Activated T-helper 1 cell treated with anti-CD3 and anti-CD28 coated beads, Interleukin-12 subunit alpha, Interleukin-12 subunit beta, Interleukin-2, Interleukin-4 antibody, amounts not matched to agents 30 ng/mL and 10 ng/mL and 1 ng/mL, durations not matched to agents 14 hours and 24 hours and 36 hours (primary cell): ENCODE measurements at regions not wholly inside any gene's neighbourhood (a gene's known extent, or its start where the extent isn't known, plus 50 kb on each side); places are given as distances from the start of the nearest gene placed in this dataset.

Experiments used
- DNase-seq: peaks from one replicate; pipeline ENCODE4 v3.0.0; 2021; ENCODE audit warnings: low spot score
- H3K27ac Mint-ChIP-seq: one replicate; pipeline ENCODE4 v1.8.0; 2021; ENCODE audit warnings: mild to moderate bottlenecking, mixed read lengths
- H3K27me3 Mint-ChIP-seq: one replicate; pipeline ENCODE4 v1.8.0; 2022; ENCODE audit warnings: mild to moderate bottlenecking, moderate library complexity, mixed read lengths; ENCODE audit not compliant: insufficient read depth
- H3K36me3 Mint-ChIP-seq: one replicate; pipeline ENCODE4 v1.8.0; 2021; ENCODE audit warnings: low read depth, mixed read lengths
- H3K4me1 Mint-ChIP-seq: one replicate; pipeline ENCODE4 v1.8.0; 2021; ENCODE audit warnings: low read depth, mixed read lengths
- H3K4me3 Mint-ChIP-seq: one replicate; pipeline ENCODE4 v1.8.0; 2021; ENCODE audit warnings: mild to moderate bottlenecking, moderate library complexity, mixed read lengths
- H3K9me3 Mint-ChIP-seq: one replicate; pipeline ENCODE4 v1.8.0; 2021; ENCODE audit warnings: mixed read lengths
- intact Hi-C: fragments of 100-400 bp; cut with micrococcal nuclease; formaldehyde crosslinking; loops from one replicate; pipeline ENCODE4 v1.15.1; 2024

DNA sequence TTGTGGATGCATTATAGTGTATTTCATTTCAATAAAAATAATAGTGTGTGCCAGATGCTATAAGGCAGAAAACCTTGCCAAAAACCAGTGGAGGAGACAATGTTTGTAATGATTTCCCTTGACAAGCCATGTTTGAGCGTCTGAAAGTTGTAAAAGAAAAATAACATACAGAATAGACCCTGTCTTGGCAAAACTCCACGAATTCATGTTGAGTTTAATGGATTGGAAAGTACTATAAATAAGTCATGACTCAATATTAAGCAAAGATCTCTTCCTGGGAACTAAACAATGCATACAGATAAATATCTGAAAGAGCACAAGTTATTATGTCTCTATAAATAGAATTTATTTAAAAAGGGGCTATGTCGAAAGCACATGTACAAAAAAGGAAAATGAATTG, 543.5 kb downstream of the GABRG1 start:
- no peaks in the 10 kb centered on the region for H3K4me1 Mint-ChIP-seq

GRCh38 chr4:45578874-45579273, 545.0 kb downstream of the GABRG1 start:
- H3K4me1 Mint-ChIP-seq: no peaks in the 10 kb centered on the region
- no peak overlapping the region for H3K4me3 Mint-ChIP-seq
- no peak overlapping the region for H3K27ac Mint-ChIP-seq
- no peak for DNase-seq
- intact Hi-C loops: no loop called here
- no peaks in the 10 kb centered on the region for H3K9me3 Mint-ChIP-seq
- H3K27me3 Mint-ChIP-seq: no peaks in the 10 kb centered on the region
- H3K36me3 Mint-ChIP-seq: no peaks in the 10 kb centered on the region

More for the DNA sequence above, 543.5 kb downstream of the GABRG1 start:
- Mint-ChIP-seq H3K9me3 (peaks cover 5% of the 10 kb centered on the region), H3K27ac (no peak overlapping the region), H3K4me3 (no peak overlapping the region), H3K36me3 (no peaks in the 10 kb centered on the region), H3K27me3 (no peaks in the 10 kb centered on the region)
- DNase-seq: no peak
- intact Hi-C loops: no loop called here

DNA sequence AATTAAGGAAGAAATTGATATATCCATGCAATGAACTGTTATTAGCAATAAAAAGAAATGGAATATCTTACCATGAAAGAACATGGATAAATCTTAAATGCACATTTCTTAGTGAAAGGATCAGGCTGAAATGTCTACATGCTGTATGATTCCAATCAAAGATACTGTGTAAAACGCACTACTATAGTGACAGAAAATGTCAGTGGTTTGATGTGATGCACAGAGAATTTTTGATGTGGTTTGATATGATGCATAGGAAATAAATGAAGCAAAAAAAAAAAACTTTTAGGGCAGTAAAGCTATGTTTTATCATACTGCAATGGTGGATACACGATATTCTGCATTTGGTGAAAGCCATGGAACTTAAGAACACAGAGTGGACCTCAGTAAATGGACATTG, 547.6 kb downstream of the GABRG1 start:
- Mint-ChIP-seq H3K4me3 (no peak overlapping the region), H3K27me3 (no peaks in the 10 kb centered on the region), H3K27ac (no peak overlapping the region), H3K9me3 (peaks cover 8% of the 10 kb centered on the region), H3K36me3 (no peaks in the 10 kb centered on the region), H3K4me1 (no peaks in the 10 kb centered on the region)
- intact Hi-C loops: no loop called here
- DNase-seq: no peak

- Mint-ChIP-seq H3K4me1 (no peaks in the 10 kb centered on the region), H3K36me3 (no peaks in the 10 kb centered on the region), H3K4me3 (no peak overlapping the region), H3K27me3 (no peaks in the 10 kb centered on the region), H3K27ac (no peak overlapping the region), H3K9me3 (peaks cover 8% of the 10 kb centered on the region)
- DNase-seq: no peak
- intact Hi-C loops: no loop called here
Observed at GRCh38 chr4:45569619-45570018, 554.2 kb downstream of the GABRG1 start.

DNA sequence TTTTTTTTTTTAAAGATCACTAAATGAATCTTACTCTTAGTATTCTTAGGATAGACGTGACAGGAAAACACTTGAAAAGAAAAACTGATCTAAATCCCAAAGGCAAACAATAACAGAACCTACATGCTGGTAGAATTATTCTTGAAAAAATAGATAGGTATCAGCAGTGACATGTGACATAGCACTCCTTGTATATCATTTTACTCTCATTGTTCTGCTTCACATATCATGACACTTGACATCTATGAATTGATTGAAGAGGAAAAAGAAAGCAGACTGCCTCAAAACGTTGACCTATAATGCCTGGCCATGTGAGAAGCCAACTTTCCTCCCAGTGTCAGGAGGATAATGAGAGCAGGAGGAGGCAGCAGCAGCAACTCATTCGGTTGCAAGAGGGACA, 555.2 kb downstream of the GABRG1 start:
- no peak for DNase-seq
- H3K36me3 Mint-ChIP-seq: no peaks in the 10 kb centered on the region
- no peaks in the 10 kb centered on the region for H3K4me1 Mint-ChIP-seq
- H3K27ac Mint-ChIP-seq: no peak overlapping the region
- intact Hi-C loops: no loop called here
- H3K9me3 Mint-ChIP-seq: peaks cover 8% of the 10 kb centered on the region
- no peaks in the 10 kb centered on the region for H3K27me3 Mint-ChIP-seq
- H3K4me3 Mint-ChIP-seq: no peak overlapping the region

DNA sequence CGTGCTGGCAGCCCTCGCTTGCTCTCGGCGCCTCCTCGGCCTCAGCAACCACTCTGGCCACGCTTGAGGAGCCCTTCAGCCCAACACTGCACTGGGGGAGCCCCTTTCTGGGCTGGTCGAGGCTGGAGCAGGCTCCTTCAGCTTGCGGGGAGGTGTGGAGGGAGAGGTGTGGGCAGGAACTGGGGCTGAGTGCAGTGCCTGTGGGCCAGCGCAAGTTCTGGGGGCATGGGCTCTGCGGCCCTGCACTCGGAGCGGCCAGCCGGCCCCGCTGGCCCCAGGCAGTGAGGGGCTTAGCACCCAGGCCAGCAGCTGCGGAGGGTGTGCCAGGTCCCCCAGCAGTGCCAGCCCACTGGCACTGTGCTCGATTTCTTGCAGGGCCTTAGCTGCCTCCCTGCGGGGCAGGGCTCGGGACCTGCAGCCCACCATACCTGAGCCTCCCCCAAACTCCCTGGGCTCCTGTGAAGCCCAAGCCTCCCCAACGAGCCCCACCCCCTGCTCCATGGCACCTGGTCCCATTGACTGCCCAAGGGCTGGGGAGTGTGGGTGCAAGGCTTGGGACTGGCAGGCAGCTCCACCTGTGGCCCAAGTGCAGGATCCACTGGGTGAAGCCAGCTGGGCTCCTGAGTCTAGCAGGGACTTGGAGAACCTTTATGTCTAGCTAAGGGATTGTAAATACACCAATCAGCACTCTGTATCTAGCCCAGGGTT, 556.8 kb downstream of the GABRG1 start:
- H3K27ac Mint-ChIP-seq: no peak overlapping the region
- DNase-seq: no peak
- no peaks in the 10 kb centered on the region for H3K27me3 Mint-ChIP-seq
- intact Hi-C loops: no loop called here
- no peaks in the 10 kb centered on the region for H3K36me3 Mint-ChIP-seq
- H3K4me1 Mint-ChIP-seq: no peaks in the 10 kb centered on the region
- no peaks in the 10 kb centered on the region for H3K9me3 Mint-ChIP-seq
- no peak overlapping the region for H3K4me3 Mint-ChIP-seq

GRCh38 chr4:45554423-45554822, 569.4 kb downstream of the GABRG1 start:
- intact Hi-C loops: no loop called here
- Mint-ChIP-seq H3K4me1 (no peaks in the 10 kb centered on the region), H3K36me3 (no peaks in the 10 kb centered on the region), H3K9me3 (peaks cover 4% of the 10 kb centered on the region), H3K27ac (no peak overlapping the region), H3K4me3 (no peak overlapping the region), H3K27me3 (no peaks in the 10 kb centered on the region)
- no peak for DNase-seq

DNA sequence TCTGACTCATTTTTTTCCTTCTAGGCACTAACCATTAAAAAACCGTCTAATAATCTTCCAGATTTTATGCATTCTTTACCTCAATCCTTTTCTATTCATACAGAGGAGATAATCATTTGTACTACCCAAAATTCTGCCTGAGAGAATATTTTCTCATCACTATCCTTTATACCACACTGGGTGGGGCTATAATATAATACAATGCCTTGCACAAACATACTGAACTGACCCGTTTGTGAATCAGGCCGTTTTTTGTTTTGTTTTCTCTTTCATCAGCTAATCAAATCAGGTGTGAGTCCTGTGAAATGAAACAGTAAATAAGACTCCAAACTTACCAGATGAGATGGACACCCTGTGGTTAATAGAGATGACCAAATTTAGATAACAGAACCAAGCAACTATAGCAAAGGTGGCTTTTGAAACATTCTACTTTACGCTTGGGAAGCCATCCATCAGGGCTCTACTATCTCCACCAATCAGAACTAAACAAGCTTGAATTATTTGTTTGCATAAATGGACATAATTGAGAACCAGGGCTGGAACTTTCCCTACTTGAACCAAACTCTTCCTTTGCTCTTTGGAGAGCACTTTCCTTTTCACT, 573.0 kb downstream of the GABRG1 start:
- no peaks in the 10 kb centered on the region for H3K27me3 Mint-ChIP-seq
- intact Hi-C loops: no loop called here
- no peak overlapping the region for H3K27ac Mint-ChIP-seq
- H3K4me1 Mint-ChIP-seq: no peaks in the 10 kb centered on the region
- H3K4me3 Mint-ChIP-seq: no peak overlapping the region
- peaks cover 8% of the 10 kb centered on the region for H3K9me3 Mint-ChIP-seq
- no peaks in the 10 kb centered on the region for H3K36me3 Mint-ChIP-seq
- no peak for DNase-seq

DNA sequence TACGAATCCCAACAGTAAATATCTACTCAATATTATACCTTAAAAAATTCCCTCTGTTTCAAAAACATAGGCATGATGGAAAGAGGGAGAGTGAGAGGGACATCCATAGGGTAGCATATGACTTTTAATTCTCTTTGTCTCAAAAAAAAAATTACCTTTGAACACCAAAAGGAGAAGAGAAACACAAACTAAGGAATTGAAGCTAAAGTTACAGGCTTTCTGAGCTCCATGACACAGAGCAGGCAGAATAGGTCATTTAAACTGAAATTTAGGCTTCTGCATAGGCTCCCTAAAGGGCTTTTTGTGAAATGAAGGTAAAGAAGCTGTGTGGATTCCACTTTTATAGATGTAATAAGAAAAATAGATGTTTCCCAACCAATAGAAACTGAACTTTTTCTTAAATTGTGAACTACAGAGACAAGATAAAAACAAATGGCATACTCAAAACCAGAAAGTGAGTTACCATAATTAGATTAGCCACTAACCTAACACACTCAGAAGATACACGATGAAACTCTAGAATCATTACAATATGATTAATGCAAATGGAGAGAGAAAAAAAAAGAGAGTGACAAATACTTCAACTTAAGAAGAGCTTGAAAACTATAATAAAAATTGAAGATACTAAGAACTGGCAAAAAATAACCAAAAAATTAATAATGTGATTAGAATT, 584.6 kb downstream of the GABRG1 start:
- intact Hi-C loops: no loop called here
- no peaks in the 10 kb centered on the region for H3K27me3 Mint-ChIP-seq
- peaks cover 16% of the 10 kb centered on the region for H3K9me3 Mint-ChIP-seq
- no peak overlapping the region for H3K27ac Mint-ChIP-seq
- no peak overlapping the region for H3K4me3 Mint-ChIP-seq
- no peaks in the 10 kb centered on the region for H3K4me1 Mint-ChIP-seq
- DNase-seq: no peak
- no peaks in the 10 kb centered on the region for H3K36me3 Mint-ChIP-seq

DNA sequence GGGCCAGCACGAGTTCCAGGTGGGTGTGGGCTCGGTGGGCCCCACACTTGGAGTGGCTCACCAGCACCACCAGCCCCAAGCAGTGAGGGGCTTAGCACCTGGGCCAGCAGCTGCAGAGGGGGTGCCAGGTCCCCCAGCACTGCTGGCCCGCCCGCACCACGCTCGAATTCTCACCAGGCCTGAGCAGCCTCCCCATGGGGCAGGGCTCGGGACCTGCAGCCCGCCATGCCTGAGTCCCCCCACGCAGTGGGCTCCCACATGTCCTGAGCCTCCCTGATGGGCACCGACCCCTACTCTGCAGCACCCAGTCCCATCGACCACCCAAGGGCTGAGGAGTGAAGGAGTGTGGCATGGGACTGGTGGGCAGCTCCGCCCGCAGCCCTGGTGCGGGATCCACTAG, 593.4 kb downstream of the GABRG1 start:
- Mint-ChIP-seq H3K4me1 (no peaks in the 10 kb centered on the region), H3K27me3 (no peaks in the 10 kb centered on the region), H3K36me3 (no peaks in the 10 kb centered on the region), H3K4me3 (no peak overlapping the region), H3K27ac (no peak overlapping the region), H3K9me3 (peaks cover 21% of the 10 kb centered on the region)
- intact Hi-C loops: no loop called here
- no peak for DNase-seq

GRCh38 chr4:45527160-45527559, 596.7 kb downstream of the GABRG1 start:
- Mint-ChIP-seq H3K4me3 (no peak overlapping the region), H3K9me3 (peaks cover 8% of the 10 kb centered on the region), H3K27ac (no peak overlapping the region), H3K27me3 (no peaks in the 10 kb centered on the region), H3K4me1 (no peaks in the 10 kb centered on the region), H3K36me3 (no peaks in the 10 kb centered on the region)
- DNase-seq: no peak
- intact Hi-C loops: no loop called here

GRCh38 chr4:45518832-45519231, 605.0 kb downstream of the GABRG1 start:
- Mint-ChIP-seq H3K9me3 (peaks cover 13% of the 10 kb centered on the region), H3K4me1 (no peaks in the 10 kb centered on the region), H3K36me3 (no peaks in the 10 kb centered on the region), H3K4me3 (no peak overlapping the region), H3K27me3 (no peaks in the 10 kb centered on the region), H3K27ac (no peak overlapping the region)
- intact Hi-C loops: no loop called here
- DNase-seq: no peak

DNA sequence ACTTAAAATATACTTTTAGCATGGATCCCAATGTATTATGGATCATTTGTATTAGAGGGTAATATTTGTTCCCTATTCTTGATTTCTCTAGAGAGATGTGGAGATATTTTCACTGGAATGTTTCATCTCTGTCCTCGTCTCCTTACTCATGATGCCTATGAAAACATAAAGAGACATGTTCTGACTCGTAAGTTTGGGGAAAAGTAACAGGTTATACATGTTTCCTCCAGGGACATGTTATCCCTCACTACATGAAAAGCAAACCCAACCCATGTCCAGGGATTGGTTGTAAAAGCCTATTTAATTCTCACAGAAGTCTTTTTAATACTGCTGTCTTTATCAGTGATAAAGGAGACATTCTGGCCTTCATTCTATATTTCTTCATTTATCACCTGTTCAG, 621.4 kb downstream of the GABRG1 start:
- Mint-ChIP-seq H3K4me1 (no peaks in the 10 kb centered on the region), H3K9me3 (no peaks in the 10 kb centered on the region), H3K36me3 (no peaks in the 10 kb centered on the region), H3K27ac (no peak overlapping the region), H3K27me3 (no peaks in the 10 kb centered on the region), H3K4me3 (no peak overlapping the region)
- DNase-seq: no peak
- intact Hi-C loops: no loop called here
